Smooth muscle cell (in vitro differentiated cells): ENCODE measurements at regions not wholly inside any gene's neighbourhood (a gene's known extent, or its start where the extent isn't known, plus 50 kb on each side); places are given as distances from the start of the nearest gene placed in this dataset.

ENCODE experiments used
- DNase-seq: peaks from one replicate; lab custom pipeline; 2025; ENCODE audit not compliant: unreplicated experiment; lab: John Stamatoyannopoulos, UW
- H2AFZ ChIP-seq: fragments of 200-600 bp; sonication (generic); 2 replicates; pipeline ENCODE4 v1.6.0; 2016; ENCODE audit warnings: antibody characterized with exemption, low read depth, mild to moderate bottlenecking
- H3F3A ChIP-seq: fragments of 200-600 bp; sonication (generic); 2 replicates; pipeline ENCODE4 v1.6.0; 2017; ENCODE audit warnings: antibody characterized with exemption, low read depth
- H3K27ac ChIP-seq: fragments of 200-600 bp; sonication (generic); 2 replicates; pipeline ENCODE4 v1.5.1; 2016; ENCODE audit warnings: low read depth, mild to moderate bottlenecking
- H3K27me3 ChIP-seq: fragments of 200-600 bp; sonication (generic); 2 replicates; pipeline ENCODE4 v1.6.1; 2016; ENCODE audit warnings: low read depth, mild to moderate bottlenecking
- H3K36me3 ChIP-seq: fragments of 200-600 bp; sonication (generic); 2 replicates; pipeline ENCODE4 v1.5.1; 2016; ENCODE audit warnings: low read depth
- H3K4me1 ChIP-seq: fragments of 200-600 bp; sonication (generic); 2 replicates; pipeline ENCODE4 v1.5.1; 2016; ENCODE audit warnings: low read depth
- H3K4me2 ChIP-seq: fragments of 200-600 bp; sonication (generic); 2 replicates; pipeline ENCODE4 v1.6.0; 2016; ENCODE audit warnings: mild to moderate bottlenecking
- H3K4me3 ChIP-seq: fragments of 200-600 bp; sonication (generic); 2 replicates; pipeline ENCODE4 v1.5.1; 2016; ENCODE audit warnings: mild to moderate bottlenecking
- H3K79me2 ChIP-seq: fragments of 200-600 bp; sonication (generic); 2 replicates; pipeline ENCODE4 v1.6.0; 2016; ENCODE audit warnings: low read depth, mild to moderate bottlenecking
- H3K9ac ChIP-seq: fragments of 200-600 bp; sonication (generic); 2 replicates; pipeline ENCODE4 v1.6.0; 2016; ENCODE audit warnings: low read depth
- H3K9me3 ChIP-seq: fragments of 200-600 bp; sonication (generic); replicated peaks from 2 replicates; pipeline ENCODE4 v1.5.1; 2016; ENCODE audit warnings: low read depth
- H4K20me1 ChIP-seq: fragments of 200-600 bp; sonication (generic); 2 replicates; pipeline ENCODE4 v1.6.0; 2016; ENCODE audit warnings: low read depth
- WGBS: methylation state at CpG from one replicate; pipeline ENCODE4 v1.1.7; 2016; ENCODE audit warnings: low lambda C conversion rate; 5-methylcytosine and 5-hydroxymethylcytosine counted together
- TF ChIP-seq, protein P1 (sequence below): fragments of 200-600 bp; sonication (generic); IDR thresholded peaks from 2 replicates; pipeline ENCODE4 v1.5.1; 2017; ENCODE audit warnings: borderline replicate concordance, mild to moderate bottlenecking, antibody characterized with exemption; ENCODE audit not compliant: insufficient read depth, poor library complexity, severe bottlenecking

GRCh38 chr20:56860413-56860812 lies 231.3 kb downstream of the TFAP2C start:
- Histone ChIP-seq H2AFZ (peak overlapping the region; percentile 96), H3K9ac (no peak overlapping the region), H3K4me2 (peak overlapping the region; percentile 79), H3K27ac (peak overlapping the region; percentile 44), H3K4me1 (peaks cover 16% of the 10 kb centered on the region), H3K79me2 (no peaks in the 10 kb centered on the region), H4K20me1 (no peaks in the 10 kb centered on the region), H3K4me3 (no peak overlapping the region), H3K9me3 (no peaks in the 10 kb centered on the region), H3K36me3 (no peaks in the 10 kb centered on the region), H3K27me3 (no peaks in the 10 kb centered on the region), H3F3A (no peaks in the 10 kb centered on the region)
- WGBS: 71% methylated on average over 5 of the region's 5 CpGs
- TF ChIP-seq, protein P1, sequence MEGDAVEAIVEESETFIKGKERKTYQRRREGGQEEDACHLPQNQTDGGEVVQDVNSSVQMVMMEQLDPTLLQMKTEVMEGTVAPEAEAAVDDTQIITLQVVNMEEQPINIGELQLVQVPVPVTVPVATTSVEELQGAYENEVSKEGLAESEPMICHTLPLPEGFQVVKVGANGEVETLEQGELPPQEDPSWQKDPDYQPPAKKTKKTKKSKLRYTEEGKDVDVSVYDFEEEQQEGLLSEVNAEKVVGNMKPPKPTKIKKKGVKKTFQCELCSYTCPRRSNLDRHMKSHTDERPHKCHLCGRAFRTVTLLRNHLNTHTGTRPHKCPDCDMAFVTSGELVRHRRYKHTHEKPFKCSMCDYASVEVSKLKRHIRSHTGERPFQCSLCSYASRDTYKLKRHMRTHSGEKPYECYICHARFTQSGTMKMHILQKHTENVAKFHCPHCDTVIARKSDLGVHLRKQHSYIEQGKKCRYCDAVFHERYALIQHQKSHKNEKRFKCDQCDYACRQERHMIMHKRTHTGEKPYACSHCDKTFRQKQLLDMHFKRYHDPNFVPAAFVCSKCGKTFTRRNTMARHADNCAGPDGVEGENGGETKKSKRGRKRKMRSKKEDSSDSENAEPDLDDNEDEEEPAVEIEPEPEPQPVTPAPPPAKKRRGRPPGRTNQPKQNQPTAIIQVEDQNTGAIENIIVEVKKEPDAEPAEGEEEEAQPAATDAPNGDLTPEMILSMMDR: no peak
- DNase-seq: no peak

DNA sequence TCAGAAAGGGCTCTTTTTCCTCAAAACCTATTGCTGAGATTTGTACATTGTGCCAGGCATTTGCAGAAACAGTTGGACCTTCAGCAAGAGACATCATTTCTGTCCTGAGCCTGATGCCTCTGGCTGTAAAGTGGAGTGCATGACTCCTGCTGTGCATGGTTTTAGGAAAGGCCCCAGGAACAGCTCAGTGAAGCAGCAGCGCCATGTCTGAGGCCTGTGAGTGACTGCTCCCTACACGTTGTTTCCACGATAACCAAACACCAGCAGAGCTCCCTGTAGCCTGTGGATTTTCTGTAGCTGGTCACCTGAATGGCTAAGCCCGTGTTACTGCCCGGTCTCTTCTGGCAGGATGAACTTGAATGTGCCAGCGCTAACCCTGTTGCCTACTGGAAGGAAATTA lies 232.5 kb downstream of the TFAP2C start:
- 41% methylated on average over 6 of the region's 6 CpGs for WGBS

GRCh38 chr20:56865055-56865454 lies 235.9 kb downstream of the TFAP2C start:
- no peaks in the 10 kb centered on the region for H3F3A ChIP-seq
- no peaks in the 10 kb centered on the region for H4K20me1 ChIP-seq
- H3K4me1 ChIP-seq: peaks cover 4% of the 10 kb centered on the region
- peak overlapping the region; percentile 33 for H3K27ac ChIP-seq
- H3K4me2 ChIP-seq: no peak overlapping the region
- H3K4me3 ChIP-seq: no peak overlapping the region
- DNase-seq: no peak
- H3K36me3 ChIP-seq: no peaks in the 10 kb centered on the region
- peak overlapping the region; percentile 5 for H2AFZ ChIP-seq
- TF ChIP-seq, protein P1: no peak
- H3K9me3 ChIP-seq: no peaks in the 10 kb centered on the region
- 25% methylated on average over 10 of the region's 10 CpGs for WGBS
- no peaks in the 10 kb centered on the region for H3K27me3 ChIP-seq
- no peaks in the 10 kb centered on the region for H3K79me2 ChIP-seq
- H3K9ac ChIP-seq: no peak overlapping the region

More for the DNA sequence above, 232.5 kb downstream of the TFAP2C start:
- TF ChIP-seq, protein P1: no peak
- Histone ChIP-seq H3K79me2 (no peaks in the 10 kb centered on the region), H3K4me2 (no peak overlapping the region), H3K4me3 (no peak overlapping the region), H3K27ac (no peak overlapping the region), H4K20me1 (no peaks in the 10 kb centered on the region), H3K27me3 (no peaks in the 10 kb centered on the region), H3K4me1 (peaks cover 16% of the 10 kb centered on the region), H3K9ac (no peak overlapping the region), H3K36me3 (no peaks in the 10 kb centered on the region), H3K9me3 (no peaks in the 10 kb centered on the region), H2AFZ (peak overlapping the region; percentile 96), H3F3A (no peaks in the 10 kb centered on the region)
- DNase-seq: no peak

DNA sequence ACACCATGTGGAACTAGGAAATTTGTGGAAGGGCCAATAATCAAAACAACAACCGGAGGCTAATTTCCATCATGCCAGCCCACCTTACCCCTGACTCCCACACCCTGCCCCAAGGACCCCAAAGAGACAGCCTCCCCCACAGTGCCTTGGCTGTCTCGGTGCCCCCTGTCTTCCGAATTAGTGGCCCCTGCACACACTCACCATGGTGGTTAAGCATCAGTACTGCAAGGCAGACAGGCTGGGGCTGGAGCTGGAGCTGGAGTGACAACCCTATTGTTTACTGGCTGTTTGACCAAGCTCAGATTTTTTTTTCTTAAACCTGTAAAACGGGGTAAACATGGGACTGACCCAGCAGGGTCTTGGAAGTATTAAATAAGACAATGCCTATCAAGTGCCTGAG lies 238.0 kb downstream of the TFAP2C start:
- no peaks in the 10 kb centered on the region for H3K4me1 ChIP-seq
- no peaks in the 10 kb centered on the region for H3K36me3 ChIP-seq
- H3K4me3 ChIP-seq: no peak overlapping the region
- no peaks in the 10 kb centered on the region for H3K27me3 ChIP-seq
- DNase-seq: no peak
- no peaks in the 10 kb centered on the region for H3K9me3 ChIP-seq
- H3K9ac ChIP-seq: no peak overlapping the region
- no peaks in the 10 kb centered on the region for H4K20me1 ChIP-seq
- 82% methylated on average over 4 of the region's 4 CpGs for WGBS
- H3K79me2 ChIP-seq: no peaks in the 10 kb centered on the region
- H3F3A ChIP-seq: no peaks in the 10 kb centered on the region
- H2AFZ ChIP-seq: no peak overlapping the region
- TF ChIP-seq, protein P1: no peak
- H3K4me2 ChIP-seq: no peak overlapping the region
- H3K27ac ChIP-seq: no peak overlapping the region
